OCI-LY7 (cell line): ENCODE measurements at regions not wholly inside any gene's neighbourhood (a gene's known extent, or its start where the extent isn't known, plus 50 kb on each side); places are given as distances from the start of the nearest gene placed in this dataset.

Experiments used
- CTCF ChIP-seq: fragments of 200-600 bp; sonication (generic); conservative IDR thresholded peaks from 2 replicates; pipeline ENCODE4 v1.5.1; 2014; ENCODE audit warnings: mild to moderate bottlenecking, antibody characterized with exemption, low read length, moderate library complexity, mixed read lengths
- EZH2phosphoT487 ChIP-seq: fragments of 200-600 bp; sonication (generic); IDR thresholded peaks from 2 replicates; pipeline ENCODE4 v1.6.1; 2018; ENCODE audit warnings: low read depth, borderline replicate concordance, mild to moderate bottlenecking, mixed run types, antibody characterized with exemption, low read length, moderate library complexity, mixed read lengths

- TF ChIP-seq CTCF (no peak), EZH2phosphoT487 (no peak)
Observed at GRCh38 chr6:76810286-76810685, 653.0 kb downstream of the HTR1B start.
